GM19025 (cell line): ENCODE measurements at regions not wholly inside any gene's neighbourhood (a gene's known extent, or its start where the extent isn't known, plus 50 kb on each side); places are given as distances from the start of the nearest gene placed in this dataset.

Source experiments
- ATAC-seq: cut with Tn5 transposase; IDR thresholded peaks from one replicate; pipeline ENCODE4 v1.9.1; 2021; ENCODE audit warnings: mild to moderate bottlenecking, low read depth, moderate library complexity; ENCODE audit not compliant: unreplicated experiment

DNA sequence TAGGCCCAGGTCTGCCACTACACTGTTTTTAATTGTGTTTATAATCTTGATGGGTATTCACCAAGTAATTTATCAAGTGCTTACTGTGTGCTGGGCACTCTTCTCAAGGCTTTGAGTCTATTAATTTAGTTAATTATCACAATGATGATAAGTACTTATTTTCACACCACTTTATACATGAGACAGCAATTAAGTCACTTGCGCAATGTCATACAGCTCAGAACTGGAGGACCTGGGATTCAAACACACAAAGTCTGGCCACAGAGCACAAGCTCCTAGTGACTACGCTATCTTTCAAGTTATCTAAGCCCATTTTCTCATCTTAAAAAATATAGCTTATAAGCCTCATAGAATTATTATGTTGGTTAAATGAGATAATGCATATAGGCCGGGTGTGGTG, 85.0 kb downstream of the LLPH start:
- no peak for ATAC-seq

DNA sequence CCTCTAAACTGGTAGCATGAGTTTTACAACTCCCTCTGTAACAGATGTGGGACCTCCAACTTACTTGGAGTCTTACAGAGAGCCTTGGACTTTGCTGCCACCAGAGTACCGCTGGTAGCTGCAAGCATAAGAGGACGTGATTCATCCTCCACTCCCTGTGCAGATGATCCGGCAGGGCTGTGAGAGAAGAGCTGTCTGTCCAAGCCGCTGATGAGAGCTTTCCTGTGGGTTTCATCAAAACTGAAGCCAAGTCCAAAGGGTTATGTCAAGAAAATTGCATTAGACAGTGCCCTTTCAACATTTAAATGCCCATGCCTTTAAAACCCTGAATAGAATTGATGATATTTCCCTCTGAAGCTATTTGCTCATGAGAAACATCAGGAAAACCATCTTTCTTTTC, 85.8 kb downstream of the LLPH start:
- no peak for ATAC-seq

DNA sequence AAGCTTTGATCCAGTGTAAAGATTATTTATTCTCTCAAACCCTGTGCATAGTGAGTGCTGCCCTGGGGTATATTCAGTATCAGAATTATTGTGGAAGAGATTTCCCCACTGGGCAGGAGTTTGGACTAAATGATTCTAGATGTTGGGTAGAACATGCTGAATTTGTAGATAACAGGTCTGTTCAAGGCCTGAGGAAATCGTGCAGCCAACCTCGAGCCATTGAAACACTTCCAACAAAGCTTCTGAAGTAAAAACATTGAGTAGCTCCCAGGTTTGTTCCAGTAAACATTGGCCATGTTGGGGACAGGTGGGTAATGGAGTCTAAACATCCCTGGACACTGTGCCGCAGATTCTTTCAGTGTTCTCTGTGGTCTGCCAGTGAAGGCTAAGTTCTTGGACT, 87.5 kb downstream of the LLPH start:
- no peak for ATAC-seq

DNA sequence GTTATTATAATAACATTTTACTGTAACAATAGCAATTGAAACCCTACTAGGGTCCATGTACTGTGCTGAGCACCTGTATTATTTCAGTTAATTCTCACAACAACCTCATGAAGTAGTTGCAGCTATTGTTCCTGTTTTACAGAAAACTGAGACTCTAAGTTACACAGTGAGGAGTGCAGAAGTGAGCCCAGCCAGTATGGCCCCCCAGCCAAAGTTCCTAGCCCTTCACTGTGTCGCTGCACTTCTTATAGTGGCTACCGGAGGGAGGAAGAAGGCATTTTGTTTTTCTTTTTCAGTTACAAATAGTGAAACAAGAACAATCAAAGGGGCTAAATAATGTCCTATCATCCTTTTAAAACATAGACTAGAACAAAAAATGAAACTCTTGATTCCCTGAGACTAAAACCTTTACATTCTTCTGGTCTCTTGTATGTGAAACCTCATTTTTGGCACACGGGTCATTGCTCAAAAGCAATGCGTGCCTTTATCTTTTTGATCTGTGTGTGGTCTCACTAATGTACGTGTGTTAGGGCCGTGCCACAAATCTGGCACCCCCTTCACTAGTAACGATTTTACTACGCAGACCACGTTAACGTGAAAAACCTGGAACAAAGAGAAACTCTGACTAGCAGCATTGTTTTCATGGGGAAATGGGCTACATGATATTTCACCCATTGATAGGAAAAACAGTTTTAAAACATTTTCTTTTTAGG, 88.7 kb downstream of the LLPH start:
- ATAC-seq: no peak

DNA sequence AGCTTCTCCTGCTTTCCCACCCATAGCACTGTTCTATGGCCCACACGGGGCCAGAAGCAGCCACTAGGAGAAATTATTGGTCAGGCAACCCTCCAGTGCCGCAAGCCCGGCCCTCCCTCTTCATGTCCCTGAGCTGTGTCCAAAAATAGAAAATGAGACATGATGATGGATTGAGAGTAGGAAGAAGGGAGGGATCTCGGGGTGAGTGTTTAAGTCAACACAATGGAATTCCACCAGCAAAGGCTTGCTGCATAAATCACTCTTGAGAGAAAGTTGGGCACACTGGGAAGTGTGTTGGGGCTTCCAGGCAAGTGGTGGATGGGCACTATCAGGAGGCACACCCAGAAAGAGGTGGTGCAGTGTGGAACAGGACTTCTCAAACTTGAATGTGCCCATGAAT, 94.2 kb downstream of the LLPH start:
- ATAC-seq: no peak

DNA sequence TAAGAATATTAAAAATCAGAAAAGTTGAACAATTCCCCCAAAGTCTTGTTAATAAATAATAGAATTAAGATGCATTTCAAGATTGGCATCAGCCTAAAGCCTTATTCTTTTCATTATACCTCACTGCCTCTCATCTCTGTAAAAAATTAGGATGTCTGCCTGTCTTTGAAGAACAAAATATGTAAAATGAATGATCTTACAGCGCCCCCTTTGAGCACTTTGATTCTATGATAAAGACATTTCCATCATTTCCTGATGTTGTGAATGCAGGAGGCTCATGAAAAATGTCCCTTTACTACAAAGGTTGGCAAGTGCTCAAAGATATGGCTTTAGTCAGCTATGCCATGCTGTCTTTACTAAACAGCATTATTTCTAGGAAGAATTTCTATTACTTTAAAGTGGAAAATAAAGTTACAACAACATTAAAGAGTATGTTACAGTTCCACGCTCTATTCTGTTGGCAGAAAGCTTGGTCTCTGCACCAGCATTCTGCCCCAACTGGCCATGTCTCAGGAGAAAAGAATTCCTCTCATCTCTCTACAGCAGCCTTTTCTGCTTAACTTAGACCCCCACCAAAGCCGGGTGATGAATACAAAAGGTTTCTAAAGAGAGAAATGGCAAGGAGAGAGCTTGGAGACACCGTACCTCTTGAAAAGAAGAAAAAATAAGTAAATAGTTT, 95.1 kb downstream of the LLPH start:
- no peak for ATAC-seq

DNA sequence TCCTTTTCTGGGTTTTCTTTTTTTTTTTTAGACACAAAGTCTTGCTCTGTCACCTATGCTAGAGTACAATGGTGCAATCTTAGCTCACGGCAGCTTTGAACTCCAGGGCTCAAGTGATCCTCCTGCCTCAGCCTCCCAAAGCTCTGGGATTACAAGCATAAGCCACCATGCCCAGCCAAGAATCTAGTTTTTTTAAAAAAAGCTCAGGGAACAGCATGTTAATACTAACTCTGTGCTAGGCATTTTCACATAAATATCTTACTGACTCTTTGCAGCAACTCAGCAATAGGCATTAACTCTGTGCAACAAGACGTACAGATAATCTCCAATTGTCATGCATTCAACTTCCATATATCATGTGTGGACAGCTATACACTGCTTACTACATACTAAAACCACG, 97.4 kb downstream of the LLPH start:
- no peak for ATAC-seq

DNA sequence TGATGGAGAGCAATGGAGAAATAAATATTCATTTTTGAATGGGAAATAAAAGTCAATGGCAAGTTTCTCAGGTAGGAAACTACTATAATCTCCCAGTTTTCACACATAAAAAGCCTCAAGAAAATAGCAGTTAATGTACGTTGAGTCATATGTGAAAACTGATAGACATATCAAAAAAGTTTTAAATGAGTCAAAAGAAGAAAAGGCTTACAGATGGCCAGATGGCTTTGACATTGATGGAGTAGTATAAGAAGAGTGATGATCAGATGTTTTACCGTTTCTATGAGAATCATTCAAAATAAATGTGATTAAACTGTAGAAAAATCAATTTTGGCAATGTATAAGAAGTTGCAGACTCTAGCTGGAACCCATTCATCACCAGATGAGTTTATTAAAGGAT, 97.8 kb downstream of the LLPH start:
- no peak for ATAC-seq

DNA sequence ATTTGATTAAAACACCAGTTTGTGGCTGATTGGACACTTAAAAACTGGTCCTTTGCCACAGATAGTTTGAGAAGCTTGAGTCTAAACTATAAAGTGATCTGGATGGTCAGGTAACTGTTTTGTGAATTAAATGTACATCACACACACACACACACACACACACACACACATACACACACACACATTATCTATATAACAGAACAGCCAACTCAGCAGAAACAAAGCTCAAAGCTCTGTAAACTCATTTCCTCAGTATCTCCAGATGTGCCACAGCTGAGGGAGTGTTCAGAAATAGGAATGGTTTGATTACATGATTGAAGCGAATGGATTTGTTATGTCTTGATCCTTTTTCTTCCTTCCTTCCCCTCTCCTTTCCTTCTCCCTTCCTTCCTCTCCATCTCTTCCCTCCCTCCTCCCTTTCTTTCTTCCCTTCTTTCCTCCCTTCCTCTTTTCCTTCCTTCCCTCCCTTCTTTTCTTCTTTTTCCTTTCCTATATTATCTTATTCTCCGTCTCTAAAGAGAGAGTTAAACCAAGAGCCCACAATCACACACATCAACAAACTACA, 100.3 kb downstream of the LLPH start:
- ATAC-seq: no peak

DNA sequence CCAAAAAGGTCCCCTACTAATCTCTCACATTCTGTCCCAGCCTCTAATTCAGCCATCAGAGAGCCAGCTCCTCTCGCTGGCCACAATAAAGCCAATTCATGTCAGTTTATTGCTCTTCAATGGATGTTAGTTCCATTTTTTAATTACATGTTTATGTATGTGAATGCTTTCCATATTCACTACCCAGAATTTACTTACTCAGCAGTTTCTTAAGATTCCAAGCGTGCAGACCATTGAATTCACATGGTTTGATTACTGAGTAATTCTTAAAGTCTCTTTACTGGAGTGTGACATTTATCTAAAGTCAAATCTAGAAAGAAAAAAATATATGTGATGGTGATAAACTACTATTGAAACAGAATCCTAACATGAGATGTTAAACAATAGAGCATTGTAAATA, 102.2 kb downstream of the LLPH start:
- ATAC-seq: no peak

DNA sequence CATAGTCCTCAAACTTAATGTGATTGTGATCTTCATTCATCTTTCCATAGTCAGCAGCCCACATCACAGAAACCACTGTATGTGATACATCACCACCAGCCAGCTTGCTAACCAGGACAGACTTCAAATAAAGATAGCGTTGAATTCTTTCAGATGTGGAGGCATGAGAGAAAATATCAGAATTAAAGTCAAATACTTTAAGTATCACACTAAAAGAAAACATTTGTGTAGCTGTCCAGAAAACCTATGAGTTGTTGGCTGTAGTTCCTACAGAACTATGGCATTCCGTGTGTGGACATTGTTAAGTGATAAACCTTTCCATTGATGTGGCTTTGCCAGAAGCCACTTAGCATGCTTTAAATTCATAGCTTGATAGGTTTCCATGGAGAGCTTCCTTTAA, 105.1 kb downstream of the LLPH start:
- no peak for ATAC-seq

DNA sequence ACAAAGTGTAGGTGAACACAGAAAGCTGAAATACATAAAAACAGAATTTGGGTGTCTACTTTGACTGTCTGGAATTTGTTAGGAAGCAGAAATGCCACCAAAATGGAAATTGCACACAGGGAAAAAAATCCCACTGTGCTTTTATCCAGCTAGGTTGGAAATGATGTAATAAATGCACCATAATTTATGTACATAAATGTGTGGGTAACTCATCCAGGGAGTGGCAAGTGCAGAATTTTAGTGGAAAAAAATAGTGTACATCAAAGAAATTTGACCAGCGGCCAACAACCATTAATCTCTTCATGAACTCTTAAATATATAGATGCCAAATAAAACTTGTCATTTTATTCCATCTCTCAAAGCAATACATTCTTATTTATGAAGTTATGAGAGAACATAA, 105.6 kb downstream of the LLPH start:
- no peak for ATAC-seq

DNA sequence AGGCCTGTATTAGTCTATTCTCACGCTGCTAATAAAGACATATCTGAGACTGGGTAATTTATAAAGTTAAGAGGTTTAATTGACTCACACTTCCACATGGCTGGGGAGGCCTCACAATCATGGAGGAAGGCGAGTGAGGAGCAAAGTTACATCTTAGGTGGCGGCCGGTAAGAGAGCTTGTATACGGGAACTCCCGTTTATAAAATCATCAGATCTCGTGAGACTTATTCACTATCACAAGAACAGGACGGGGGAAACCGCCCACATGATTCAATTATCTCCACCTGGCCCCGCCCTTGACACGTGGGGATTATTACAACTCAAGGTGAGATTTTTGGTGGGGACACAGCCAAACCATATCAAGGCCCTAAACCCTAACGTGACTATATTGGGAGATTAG, 110.1 kb downstream of the LLPH start:
- no peak for ATAC-seq

DNA sequence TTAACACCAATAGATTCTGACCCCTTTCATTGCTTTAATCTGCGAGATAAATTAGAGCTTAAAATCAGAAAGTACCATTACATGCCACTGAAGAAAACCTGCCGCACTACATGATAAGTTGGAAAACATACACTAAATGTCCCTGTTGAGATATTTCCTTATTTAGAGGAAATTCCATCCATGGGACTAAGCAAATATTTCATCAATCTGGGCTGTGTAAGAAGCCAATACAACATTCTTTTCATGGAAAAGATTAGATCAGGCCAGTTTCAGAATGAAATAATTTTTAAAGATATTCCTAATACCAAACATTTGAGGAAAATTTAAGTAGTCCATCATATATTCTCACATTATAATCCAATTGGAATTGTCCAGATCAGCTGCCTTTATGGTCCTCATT, 112.8 kb downstream of the LLPH start:
- ATAC-seq: no peak
